HPDE6-E6E7 (cell line): ENCODE measurements at regions not wholly inside any gene's neighbourhood (a gene's known extent, or its start where the extent isn't known, plus 50 kb on each side); places are given as distances from the start of the nearest gene placed in this dataset.

ENCODE experiments used
- DNase-seq: peaks from one replicate; pipeline ENCODE4 v3.0.0; 2011; ENCODE audit warnings: missing footprints; ENCODE audit errors: extremely low spot score

DNA sequence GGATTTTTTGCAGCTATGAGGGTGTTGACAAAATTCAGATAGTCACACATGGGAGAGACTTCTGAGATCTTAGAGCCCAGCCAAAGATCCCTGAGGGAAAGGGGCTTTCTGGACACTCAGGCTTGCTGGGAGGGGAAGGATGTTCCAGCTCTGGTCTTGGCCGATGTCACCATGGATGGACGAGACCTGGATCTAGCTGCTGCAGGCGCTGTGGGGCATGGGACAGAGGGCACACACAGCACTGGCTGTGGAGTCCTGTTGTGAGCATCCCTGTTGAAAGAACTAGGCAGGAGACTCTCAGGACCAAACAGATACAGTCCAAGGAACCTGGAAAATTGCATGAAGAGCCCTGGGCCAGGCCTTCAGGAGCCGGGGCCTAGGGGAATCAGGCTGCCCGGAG lies 80.1 kb upstream of the SDK2 start:
- no peak for DNase-seq

DNA sequence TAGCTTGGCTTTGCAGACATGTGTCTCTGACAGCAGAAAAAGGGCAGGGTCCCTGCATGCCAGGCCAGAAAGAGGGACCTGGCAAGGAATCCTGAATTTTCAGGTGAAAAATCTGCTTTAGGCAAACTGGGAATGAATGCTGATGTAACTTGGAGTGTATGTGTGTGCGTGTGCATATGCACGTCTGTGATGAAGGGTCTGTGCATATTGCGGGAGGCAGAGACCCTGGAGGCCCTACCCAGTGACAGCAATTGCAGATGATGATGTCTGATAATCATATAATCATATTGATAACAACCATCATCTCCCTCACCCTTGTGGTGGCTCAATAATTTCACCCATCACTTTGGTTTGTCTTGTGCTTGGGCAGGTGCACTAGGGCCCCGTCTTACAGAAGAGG lies 80.7 kb upstream of the SDK2 start:
- DNase-seq = no peak

DNA sequence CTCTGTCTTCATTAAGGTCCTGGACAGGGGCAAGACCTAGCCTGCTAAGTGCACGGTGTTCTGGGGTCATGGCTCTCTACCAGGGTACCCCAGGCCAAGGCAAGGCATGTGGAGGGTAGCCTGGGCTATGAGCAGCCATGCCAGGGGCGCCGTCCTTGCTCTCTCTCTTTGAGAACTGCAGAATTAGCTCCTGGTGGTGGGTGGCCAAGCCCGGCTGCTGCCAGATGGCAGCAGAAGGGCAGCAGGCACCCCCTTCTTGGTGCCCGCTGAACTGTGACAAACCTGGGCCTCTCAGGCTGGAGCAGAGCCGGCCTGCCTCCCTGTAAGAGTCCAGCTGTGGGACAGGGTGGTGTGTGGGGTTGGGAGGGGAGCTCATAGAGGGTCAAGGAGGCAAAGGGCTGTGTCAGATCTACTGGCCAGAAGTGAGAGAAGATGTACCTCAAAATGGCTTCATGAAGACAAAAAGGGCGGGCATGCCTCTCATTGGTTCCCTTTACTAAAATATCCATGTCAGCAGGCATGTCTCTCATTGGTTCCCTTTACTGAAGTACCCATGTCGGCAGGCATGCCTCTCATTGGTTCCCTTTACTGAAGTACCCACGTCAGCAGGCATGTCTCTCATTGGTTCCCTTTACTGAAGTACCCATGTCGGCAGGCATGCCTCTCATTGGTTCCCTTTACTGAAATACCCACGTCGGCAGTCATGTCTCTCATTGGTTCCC lies 81.7 kb upstream of the SDK2 start:
- no peak for DNase-seq

DNA sequence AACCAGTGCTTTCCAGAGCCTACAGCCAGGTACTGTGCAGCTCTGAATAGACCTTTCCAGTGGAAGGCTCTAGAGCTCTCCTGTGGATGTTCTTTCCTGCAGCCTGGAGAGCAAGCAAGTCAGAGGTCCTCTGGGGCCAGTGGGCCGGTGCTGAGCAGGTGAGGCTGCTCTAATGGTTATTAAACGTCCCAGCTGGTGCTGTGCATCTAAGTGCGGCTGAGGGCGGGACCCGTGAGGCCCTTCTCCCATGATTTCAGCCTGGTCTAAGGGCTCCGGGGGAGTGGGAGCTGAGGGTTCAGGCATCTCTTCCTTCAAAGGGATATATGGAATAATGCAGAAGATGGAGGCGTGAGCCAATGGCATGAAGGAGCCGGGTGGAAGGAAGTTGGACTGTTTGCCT lies 83.7 kb upstream of the SDK2 start:
- DNase-seq = no peak

DNA sequence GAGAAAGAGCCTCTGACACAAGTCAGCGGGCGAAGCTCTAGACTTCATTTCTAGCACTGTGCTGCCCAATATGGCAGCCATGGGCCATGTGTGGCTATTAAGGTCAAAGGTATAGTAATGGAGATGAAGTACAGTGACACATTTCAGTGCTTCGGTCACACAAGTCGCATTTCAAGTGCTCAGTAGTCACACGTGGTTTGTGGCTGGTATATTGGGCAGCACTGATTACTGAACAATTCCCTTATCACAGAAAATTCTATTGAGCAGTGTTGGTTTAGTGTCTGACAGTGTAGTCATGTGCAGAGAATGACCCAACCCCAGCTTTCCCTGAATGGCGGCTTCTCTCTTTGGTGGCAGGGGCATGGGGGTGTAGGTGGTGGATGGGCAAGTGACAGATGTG lies 84.9 kb upstream of the SDK2 start:
- no peak for DNase-seq

DNA sequence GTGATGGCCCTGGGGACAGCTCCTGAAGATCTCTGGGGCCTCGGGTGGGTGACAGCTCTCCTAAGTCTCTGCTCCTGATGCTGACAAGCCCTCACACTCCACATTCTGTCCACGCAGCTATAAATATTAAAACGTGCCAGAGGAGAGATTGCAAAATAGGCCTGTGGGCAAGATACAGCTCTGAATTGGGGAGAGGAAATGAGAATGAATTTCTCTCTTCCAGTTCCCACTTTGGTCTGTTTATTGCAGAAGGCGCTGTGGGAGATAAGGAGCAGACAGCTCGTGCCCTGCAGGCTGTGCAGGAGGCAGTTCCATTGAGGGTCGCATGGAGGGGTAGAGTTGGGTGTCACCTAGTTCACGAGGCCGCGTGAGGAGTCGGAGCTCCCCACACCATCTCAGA lies 87.5 kb upstream of the SDK2 start:
- no peak for DNase-seq

DNA sequence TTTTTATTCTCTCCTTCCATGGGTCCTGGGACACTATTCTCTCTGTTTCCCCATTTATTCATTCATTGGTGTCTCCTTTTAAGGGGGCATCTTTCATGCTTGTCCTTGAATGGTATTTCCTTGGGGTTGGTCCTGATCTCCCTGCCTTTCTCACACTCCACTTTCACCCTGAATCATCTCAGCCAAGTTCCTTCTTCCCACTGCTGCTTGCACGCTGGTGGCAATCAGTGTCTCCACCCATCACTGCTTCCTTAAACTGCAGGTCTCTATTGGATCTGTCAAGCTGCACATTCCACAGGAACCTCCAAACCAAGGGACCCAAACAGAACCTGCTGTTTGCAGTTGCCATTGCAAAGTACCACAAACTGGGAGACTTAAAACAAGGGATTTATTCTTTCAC lies 89.3 kb upstream of the SDK2 start:
- no peak for DNase-seq

DNA sequence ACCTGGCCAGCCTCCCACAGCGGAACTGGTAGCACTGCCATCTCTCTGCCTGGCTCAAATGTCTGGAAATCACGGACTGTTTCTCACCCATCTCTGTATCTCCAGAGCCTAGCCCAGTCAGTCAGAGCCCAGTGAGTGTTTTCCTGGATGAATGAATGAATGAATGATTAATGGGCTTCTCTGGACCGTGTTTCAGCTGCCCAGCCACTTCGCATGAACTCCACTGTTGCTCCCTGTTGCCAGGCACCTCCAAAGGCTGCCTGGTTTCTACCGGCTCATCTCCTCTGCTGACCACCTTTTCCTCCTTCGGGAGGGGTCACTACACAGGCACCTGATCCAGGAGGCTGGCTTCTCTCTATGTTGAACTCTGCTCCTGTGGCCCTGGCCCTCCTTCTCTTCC lies 91.0 kb upstream of the SDK2 start:
- DNase-seq = no peak

DNA sequence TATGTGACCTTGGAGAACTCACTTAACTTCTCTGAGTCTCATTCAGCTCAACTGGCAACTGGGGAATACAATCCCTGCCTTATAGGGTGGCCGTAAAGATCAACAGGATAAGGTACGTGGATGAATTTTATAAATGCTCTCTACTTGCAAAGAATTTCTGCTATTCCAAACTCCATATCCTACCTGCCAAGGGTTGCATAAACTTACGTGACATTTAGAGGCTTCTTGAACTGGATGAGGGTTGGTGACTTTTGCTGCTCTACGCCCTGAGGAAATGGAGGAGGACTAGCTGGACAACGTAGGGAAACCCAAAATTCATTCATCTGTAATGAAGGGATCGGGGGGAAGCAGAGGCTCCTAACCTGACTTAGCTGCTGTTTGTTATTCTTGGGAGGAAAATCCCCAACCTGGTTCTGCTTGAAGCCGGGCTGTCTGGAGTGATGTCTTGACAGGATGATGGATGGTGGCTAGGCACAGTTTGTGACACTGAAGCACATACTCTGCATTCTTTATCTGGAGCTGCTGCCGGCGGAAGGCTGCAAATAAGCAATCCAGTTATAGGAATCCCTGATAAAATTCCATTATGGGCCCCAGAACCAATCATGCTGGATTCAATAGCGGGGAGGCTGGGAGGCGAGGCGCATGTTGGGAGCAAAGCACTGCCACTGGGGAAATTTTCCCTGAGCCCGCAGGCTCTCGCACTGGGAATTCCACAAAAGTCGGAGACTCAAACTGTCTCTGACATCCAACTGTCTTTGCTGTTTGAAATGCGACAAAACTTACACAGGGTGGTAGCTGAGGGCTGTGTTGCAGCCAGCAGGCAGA lies 94.7 kb upstream of the SDK2 start:
- no peak for DNase-seq

DNA sequence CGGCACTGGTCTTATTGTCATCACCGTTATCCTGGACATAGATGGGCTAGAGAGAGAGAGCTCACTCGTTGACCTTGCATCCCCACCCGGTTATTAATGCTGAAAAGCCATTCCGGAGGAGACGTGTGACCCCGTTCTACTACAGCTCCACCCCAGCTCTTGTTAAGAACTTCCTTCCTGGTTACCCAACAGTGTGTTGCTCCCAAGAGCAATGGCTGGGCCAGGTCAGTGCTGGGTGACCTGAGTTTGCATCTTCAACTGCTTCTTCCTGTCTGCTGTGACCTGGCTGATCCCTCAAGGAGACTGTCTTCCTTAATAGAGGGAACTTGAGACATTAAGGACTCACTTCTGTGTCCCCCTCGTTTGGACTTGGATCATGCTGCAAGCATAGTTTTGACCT lies 96.1 kb upstream of the SDK2 start:
- DNase-seq = no peak

DNA sequence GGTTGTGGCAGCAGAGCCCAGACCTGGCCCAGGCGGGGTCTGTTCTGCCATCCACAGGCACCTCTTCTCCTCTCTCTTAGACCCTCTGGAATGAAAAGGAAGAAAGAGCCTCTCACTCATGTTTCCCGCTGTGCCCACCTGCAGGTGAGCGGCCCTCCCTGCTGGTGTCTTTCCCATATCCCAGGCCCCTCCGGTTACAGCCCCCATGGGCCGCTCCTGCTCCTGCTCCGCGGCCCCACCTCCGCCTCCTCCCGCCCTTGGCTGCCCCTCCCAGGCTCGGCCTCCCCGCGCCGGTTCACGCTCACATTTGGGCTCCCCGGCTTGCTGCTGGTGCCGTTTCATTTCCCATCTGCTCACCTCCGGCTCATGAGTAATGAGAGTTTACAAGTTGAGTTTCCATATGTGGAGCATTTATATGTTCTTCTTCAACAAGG lies 98.7 kb upstream of the SDK2 start:
- DNase-seq = no peak

DNA sequence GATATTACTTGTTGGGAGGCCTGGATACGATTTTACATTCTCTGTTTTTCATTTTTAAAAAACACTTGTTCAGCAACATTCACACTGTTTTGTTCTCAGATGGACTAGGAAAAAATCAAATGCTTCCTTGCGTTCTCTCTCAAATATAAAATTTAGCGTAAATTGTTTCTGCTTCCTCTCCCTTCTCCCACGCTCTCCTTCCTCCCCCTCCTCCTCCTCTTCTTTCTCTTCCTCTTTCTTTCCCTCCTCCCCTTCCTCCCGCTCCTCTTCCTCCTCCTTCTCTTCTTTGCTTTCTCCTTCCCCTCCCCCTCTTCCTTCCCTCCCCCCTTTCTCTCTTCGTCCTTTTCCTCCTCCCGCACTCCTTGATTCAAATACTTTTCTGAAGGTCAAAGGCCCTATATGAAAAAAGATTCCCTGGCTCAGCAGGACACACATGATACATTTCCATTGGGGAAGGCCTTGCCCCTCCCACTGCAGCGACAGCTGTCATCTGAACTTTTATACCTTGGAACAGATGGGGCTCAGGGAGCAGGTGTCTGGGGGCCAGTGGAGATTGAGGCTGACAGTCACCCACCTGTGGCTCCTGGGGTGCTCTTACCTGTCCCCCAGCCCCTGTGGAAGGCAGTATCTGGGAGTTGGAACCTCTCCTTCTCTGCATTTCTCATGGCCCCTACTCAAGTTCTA lies 99.4 kb upstream of the SDK2 start:
- no peak for DNase-seq

DNA sequence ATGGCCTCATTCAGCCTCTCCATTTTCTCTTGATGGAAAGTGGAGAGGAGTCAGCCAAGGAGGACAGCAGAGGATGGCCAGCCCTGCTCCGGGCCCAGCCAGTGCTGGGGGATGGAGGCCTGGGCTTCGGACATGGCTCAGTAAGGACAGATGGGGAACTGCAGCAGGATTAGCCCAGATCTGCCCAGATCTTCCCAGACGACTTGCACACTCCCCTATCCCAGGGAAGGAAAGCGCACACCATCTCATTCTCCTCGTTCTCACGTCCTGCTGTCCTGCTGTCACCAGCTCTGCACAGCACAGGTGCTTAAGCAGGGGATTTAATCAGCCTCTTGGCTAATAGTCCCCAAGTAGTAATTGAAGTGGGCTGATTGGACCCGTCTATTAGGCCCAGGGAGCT lies 100.2 kb upstream of the SDK2 start:
- DNase-seq = no peak

DNA sequence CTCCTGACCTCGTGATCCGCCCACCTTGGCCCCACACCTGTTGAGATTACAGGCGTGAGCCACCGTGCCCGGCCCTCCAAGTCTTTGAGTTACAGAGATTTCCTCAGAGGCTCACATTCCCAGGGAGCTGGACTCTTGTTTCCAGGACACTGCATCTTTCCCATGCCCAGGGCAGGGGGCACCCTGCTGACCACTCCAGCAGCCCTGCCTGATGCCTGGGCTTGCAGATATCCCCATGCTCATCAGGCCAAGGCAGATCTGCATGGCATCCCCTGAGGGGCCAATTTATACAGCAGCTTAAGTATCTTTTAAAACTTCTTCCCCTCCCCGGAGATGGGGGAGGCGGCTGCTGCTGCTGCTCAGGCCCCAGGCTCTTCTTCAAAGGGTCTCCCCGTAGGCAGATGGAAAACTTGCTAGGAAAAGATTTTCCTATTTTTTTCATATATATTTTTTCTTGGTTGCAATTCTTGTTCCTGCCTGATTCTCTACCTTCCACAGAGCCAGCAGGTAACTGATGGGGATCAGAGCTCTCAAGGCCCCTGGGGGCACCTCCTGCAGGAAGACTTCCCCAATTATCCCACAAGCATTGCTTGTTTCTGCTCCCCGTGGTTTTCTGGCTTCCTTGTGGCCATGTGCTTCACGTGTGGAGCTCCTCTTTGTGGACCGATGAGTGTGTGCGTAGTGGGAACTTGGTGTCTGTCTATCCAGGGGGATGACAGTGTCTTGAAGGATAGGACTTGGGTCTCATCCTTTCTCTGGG lies 102.2 kb upstream of the SDK2 start:
- DNase-seq = no peak

DNA sequence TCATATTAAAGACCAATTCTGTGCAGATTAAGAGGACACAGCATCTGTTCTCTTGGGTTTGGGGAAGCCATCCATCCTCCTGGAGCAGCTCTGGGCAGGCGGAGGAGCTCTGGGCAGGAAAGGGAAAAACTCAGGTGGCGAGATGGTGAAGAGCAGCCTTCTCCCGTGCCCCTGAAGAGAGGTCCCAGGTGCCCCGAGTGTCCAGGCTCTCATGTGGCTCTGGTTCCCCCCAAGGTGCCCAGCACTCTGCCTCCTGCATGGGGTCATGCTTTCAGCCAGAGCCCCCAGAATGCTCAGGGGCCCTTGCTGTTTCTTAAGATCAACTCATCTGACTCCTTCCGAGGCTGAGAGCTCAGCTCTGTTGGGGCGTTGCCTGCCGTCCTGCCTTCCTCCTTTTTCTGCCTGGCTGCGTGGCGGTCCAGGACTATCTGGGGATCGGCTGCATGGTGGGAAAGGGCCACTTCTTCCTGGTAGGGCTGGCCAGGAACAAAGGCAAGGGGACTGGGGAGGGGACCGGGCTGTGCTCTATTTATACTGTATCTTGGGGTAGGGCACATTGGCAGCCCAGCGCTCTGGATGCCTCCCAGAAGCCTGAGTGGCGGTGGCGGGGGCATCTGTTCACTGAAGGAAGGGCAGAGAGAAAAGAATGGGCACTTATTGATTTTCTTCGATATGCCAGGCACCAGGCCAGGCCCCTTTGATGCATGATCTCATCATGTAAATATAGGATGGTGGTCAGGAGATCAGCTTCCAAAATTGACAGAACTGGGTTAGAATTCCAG lies 103.2 kb upstream of the SDK2 start:
- no peak for DNase-seq

DNA sequence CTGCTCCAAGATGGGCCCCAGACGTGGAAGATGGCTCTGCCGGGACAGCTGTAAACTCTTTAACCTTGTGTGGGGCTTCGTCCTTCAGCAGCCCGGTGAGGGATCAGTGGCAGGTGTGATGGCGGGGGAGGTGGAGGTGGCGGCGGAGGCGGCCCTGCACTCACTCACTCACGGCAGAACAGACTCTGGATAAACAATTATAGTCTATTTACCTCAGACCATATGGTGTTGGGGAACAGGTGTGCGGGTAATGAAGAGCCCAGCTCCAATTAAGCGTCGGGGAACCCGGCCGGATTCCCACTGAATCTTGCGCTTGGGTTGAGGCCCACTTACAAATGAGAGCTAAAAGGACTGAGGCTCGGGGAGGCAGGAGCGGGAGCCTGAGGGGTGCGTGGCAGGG lies 104.3 kb upstream of the SDK2 start:
- no peak for DNase-seq

DNA sequence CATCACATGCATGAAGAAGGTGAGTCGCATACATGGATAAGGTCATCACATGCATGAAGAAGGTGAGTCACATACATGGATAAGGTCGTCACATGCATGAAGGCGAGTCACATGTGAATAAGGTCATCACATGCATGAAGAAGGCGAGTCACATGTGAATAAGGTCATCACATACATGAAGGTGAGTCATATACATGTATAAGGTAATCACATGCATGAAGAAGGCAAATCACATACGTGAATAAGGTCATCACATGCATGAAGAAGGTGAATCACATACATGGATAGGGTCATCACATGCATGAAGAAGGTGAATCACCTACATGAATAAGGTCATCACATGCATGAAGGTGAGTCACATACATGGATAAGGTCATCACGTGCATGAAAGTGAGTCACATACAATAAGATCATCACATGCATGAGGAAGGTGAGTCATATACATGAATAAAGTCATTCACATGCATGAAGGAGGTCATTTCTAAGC lies 105.1 kb upstream of the SDK2 start:
- no peak for DNase-seq

DNA sequence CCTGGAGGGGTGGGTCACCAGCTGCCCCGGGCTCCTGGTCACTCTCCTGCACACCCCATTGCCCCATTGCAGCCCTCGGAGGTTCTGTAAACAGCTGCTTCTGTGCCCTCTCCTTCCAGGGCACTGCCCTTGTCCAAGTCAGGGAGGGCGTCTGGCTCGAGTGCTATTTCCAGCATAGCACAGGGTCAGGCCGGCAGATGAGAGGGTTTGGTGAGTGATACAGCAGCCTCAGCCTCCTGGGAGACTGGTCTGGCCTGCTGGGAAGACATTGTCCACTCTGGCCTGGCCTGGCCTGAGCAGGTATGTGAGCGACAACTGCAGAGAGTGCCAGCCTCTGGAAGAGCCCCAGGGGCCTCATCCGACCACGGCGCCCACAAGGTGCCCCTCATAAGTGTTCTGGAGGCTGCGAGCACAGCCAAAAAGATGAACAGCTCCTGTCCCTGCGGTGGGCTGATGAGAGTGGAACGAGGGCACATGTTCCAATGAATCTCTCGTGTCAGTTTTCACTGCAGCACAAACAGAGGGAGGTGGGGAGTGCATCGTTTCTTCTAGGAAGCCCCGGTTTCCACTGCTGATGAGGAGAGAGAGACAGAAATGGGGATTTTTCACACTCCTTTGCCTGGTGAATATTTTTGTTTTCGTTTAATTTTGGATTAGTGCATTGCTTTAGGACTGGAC lies 105.8 kb upstream of the SDK2 start:
- DNase-seq = no peak

DNA sequence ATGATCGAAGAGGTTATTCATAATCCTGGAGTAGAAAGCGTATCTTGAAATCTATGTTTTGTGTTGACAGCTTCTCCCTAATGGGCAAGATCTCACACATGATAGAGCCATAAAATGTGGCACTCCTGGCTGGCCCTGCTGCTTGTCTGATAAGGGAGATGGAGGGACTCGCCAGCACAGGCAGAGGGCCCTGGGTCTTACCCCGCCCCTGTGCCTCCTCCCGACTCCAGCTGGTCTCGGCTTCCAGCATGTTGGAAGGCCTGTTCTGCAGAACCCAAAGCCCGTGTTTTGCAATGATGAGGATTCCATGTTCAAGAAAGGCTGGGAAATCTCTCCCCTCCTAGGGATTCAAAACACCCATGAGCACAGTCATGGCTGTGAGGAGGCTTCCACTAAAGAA lies 106.7 kb upstream of the SDK2 start:
- DNase-seq = no peak

DNA sequence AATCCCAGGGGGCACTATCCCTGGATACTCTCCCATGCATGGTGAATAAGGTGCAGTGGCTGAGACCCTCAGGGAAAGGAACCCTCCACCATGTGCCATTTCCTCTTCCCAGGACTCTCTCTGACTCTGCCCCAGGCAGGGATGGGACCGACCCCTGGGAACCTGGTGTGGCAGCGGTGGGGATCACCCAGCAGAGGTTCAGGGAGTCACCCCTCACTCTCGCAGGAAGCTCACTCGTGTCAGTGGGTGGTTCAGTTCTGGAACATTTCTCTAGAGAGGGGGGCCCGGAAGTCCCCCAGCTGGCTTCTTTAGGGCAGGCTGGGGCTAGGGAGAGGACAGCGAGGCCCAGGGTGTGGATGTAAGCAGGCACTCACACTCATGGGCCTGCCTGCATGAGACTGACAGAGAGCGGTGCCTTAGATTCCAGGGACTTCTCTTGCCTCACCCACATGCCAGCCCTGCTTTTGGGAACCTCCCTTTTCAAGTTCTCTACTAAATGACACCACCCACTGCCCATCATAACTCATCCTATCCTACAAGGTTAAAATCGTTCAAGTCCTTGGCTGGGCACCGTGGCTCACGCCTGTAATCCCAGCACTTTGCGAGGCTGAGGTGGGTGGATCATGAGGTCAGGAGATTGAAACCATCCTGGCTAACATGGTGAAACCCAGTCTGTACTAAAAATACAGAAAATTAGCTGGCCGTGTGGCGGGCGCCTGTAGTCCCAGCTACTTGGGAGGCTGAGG lies 109.7 kb upstream of the SDK2 start:
- no peak for DNase-seq
